Activated CD4-positive, alpha-beta T cell treated with anti-CD3 and anti-CD28 coated beads, Interleukin-2, amount 50 U/mL, for 48 hours (primary cell): ENCODE measurements at regions not wholly inside any gene's neighbourhood (a gene's known extent, or its start where the extent isn't known, plus 50 kb on each side); places are given as distances from the start of the nearest gene placed in this dataset.
"Not testable (repeated sequence)": the region's sequence is repeated elsewhere in the genome, so short reads cannot be mapped to it uniquely, and the experiment has no call there.

Experiments
- DNase-seq, 2 experiments: peaks; one replicate each; pipeline ENCODE4 v3.0.0-alpha.2; 2020

GRCh38 chr16:29258946-29259634, 147.4 kb downstream of the NPIPB11 start:
- DNase-seq, result not testable (repeated sequence)

DNA sequence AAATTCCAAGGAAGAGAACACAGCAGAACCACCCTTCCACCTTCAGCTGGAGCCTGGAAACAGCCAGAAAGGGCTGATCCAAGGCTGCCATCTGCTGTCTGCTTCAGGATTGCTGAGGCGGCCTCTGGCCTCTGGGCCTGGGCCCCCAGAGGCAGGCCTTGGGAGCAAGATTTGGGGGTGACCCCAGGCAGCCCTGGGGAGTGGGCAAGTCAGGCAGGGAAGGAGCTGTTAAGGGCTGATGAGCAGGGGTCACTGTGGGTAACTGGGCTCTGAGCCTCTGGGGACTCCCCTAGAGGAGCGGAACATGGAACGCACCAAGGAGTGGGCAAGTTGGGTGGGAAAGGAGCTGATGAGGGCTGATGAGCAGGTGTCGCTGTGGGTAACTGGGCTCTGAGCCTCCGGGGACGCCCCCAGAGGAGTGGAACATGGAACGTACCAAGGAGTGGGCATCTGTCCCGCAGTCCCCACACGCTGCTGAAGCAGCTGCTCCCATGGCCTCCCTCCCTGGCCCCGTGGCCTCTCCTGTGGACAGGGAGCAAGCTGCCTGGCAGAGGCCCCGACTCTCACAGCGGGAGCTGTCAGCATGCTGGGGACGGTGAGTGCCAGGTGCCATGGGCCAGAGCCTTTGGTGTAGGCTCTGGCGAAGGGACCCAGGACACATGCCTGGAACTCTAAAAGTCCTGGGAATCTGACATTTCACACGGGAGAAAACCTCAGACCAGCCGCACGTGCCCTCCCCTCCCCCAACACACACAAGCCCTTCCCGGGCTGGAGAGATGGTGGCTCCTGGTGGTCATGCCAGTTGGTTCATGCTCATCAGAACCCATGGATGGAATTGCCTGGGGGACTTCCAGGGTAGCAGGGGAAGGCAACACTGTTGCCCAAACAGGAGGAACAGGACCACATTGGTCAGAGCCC, 148.8 kb downstream of the NPIPB11 start:
- DNase-seq, result not testable (repeated sequence)

DNA sequence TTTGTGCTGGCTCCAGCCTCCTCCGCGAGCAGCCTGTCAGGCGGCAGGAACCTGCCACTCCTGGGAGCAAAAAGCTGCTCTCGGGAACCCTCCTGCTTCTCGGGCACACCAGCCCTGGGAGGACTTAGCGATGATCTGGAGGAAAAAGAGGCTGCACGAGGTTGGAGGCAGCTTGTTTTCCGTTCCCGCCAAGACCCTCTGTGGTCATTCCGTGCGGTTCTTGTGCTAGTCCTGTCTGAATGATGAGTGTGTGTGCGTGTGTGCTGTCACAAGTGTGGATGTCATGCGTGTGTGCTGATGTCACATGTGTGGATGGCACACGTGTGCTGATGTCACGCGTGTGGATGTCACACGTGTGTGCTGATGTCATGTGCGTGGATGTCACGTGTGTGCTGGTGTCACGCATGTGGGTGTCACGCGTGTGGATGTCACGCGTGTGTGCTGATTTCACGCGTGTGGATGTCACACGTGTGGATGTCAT, 150.0 kb downstream of the NPIPB11 start:
- no peak for DNase-seq

DNA sequence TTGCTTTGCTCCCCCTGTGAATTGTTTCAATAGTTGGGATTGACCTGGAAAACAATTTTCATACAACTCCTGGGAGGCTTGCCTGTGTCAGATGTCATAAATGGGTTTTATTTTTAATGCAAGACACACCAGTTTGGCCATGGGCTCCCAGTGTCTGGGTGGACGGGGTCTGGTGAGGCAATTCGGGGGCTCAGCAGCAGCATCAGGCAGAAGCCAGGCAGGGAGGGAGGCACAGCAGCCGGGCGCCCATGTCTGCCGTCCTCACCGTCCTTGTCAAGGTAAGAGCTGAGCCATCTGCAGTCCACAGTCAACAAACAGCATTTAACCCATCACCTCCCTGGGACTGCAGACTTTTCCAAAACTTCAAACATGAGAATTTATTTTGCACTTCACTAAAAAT, 150.6 kb downstream of the NPIPB11 start:
- not testable (repeated sequence) for DNase-seq

- not testable (repeated sequence) for DNase-seq
Observed at GRCh38 chr16:29255496-29255796, 151.1 kb downstream of the NPIPB11 start.

GRCh38 chr16:29254676-29255495, 151.6 kb downstream of the NPIPB11 start:
- DNase-seq, result no peak

GRCh38 chr16:29253716-29254590, 152.6 kb downstream of the NPIPB11 start:
- DNase-seq, result not testable (repeated sequence)

DNA sequence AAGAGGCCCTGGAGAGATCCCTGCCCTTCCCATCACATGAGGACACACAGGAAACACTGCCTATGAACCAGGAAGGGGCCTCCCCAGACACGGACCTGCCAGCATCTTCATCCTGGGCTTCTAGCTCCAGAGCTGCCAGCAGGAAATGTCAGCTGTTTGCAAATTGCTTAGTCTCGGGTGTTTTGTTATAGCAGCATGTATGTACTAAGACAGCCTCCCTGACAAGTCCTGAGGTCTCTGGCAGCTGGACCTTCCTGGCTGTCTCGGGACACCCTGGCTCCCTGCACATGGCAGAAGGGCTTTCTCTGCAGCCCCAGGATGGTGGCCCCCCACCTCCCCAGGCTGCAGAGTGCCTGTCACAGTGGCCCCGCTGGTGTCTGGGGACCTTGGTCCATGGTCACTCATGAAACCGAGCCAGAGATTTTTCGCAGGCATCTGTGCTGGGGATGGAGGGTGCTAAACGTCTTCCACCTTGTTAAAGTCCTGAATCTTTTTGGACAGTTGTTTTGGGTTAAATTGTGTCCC, 153.4 kb downstream of the NPIPB11 start:
- DNase-seq, result not testable (repeated sequence)

GRCh38 chr16:29252311-29252710, 154.2 kb downstream of the NPIPB11 start:
- DNase-seq, result not testable (repeated sequence)

GRCh38 chr16:29251571-29252011, 154.9 kb downstream of the NPIPB11 start:
- DNase-seq, result not testable (repeated sequence)

- not testable (repeated sequence) for DNase-seq
Observed at GRCh38 chr16:29250923-29251434, 155.5 kb downstream of the NPIPB11 start.

GRCh38 chr16:29250469-29250868, 156.0 kb downstream of the NPIPB11 start:
- DNase-seq, result not testable (repeated sequence)

DNA sequence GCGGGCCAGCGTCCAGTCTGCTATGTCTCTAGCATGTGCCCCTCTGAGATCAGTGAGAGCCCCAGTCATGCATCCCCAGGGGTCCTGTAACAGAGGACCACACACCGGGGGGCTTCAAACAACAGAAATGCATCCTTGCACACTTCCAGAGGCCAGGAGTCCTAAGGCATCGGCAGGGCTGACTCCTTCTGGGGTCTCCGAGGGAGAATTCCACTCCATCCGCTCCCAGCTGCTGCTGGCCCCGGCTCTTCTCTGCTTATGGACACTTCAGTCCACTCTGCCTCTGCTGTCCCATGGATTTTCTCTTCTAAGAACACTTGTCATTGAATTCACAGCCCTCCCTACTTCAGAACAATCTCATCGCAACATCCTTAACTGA, 157.6 kb downstream of the NPIPB11 start:
- not testable (repeated sequence) for DNase-seq

DNA sequence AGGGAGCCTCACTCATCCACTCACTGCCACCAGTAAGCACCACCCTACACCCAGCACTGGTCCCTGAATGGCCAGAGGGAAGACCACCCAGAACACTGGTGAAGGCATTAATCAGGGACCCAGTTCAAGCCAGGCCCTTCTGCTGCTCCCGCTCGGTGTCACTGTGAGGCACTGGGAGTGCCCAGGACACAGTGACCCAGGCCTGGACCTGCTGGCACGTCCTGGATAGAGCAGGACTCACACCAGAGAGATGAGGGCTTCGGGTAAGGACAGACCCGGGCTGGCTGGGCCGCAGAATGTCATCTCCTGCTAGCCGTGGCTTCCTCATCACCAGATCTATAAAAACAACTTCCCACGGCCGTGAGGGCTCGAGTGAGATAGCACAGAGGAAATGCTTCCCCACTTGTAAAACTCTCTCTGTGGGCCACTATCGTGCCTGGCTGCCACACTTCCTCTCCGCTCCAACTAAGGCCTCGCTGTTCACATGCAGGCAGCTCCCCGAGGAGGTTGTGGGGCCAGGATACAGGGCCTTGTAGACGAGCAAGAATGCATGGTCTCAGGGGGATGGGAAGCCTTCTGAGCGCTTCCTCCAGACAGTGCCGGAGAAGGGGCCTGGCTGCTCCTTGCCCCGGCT, 158.1 kb downstream of the NPIPB11 start:
- not testable (repeated sequence) for DNase-seq

GRCh38 chr16:29246091-29246490, 160.4 kb downstream of the NPIPB11 start:
- DNase-seq, result not testable (repeated sequence)

DNA sequence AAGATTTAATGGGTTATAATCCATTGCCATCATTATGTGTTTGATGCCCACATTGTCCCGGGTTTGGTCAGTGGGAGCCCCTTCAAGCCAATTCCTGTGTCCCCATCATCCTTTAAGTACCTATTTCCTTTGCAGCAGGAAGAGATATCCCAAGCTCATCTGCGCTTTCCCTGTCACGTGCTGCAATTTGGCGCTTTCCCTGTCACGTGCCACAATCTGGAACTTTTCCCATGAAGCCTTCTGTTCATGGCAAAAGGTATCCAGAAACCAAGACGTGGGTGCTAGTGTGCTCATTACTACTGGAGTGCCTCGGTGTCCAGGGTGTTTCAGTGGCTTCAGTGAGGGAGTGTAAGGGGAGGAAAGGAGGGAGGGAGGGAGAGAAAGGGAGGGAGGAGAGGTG, 168.5 kb downstream of the NPIPB11 start:
- no peak for DNase-seq

- DNase-seq, result not testable (repeated sequence)
Observed at GRCh38 chr16:29237495-29237894, 169.0 kb downstream of the NPIPB11 start.

GRCh38 chr16:29237023-29237422, 169.5 kb downstream of the NPIPB11 start:
- DNase-seq, result not testable (repeated sequence)

DNA sequence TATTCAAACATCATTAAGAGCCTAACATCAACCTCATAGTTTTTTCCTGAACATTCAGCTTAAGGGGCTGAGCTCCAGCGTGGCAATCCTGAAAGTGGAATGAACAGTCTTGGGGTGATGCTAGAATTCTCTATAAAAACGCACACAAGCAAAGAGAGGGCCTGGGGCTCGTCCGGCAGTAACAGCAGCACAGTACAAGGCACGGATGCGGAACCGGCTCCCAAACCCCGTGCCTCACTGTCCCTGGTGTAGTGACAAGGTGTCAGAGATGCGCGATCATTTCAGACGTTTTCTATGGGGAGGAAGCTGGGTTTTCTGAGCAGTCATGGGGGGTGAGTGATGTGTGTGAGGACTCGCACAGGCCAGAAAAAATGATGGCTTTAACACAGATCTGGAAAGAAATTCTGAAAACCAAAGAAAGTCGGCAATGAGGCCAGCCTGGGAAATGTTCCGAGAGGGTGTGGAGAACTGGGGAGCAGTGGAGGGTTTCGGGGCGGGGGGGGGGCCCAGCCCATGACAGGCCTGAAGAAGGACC, 170.6 kb downstream of the NPIPB11 start:
- DNase-seq, result not testable (repeated sequence)

DNA sequence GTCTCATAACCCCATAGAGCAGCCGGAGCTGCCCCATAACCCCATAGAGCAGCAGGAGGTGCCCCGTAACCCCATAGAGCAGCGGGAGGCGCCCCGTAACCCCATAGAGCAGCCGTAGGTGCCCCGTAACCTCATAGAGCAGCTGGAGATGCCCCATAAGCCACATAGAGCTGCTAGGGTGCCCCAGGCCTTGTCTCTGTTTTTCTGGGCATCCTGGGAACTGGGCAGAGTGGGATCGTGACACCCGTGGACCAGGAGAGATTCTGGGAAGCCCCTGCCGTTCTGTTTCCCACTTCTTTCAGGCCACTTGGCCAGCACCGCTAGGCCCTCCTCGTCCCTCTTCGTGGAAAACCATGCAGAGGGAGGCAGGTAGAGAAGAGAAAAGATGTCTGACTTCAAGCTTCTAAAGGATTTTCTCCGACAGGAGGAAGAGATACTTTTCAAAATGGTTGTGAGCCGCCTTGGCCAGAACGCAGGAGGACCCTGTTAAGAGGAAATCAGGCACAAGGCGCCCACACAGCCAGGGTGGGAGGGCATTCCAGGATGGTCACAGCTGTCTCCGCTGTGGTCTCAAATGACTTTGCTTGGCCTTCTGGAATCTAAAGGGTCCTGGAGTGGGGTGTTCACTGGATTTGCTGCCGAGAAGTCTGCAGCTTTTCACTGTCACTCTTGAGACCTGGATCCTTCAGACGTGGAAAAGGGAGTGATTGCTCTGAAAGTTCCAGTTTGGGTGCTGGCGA, 171.8 kb downstream of the NPIPB11 start:
- not testable (repeated sequence) for DNase-seq
